Activated CD4-positive, alpha-beta T cell treated with anti-CD3 and anti-CD28 coated beads, Interleukin-2, amount 50 U/mL, for 4 hours (primary cell): ENCODE measurements at regions not wholly inside any gene's neighbourhood (a gene's known extent, or its start where the extent isn't known, plus 50 kb on each side); places are given as distances from the start of the nearest gene placed in this dataset.

Experiments used
- DNase-seq, 2 experiments: peaks; one replicate each; pipeline ENCODE4 v3.0.0-alpha.2; 2020

- no peak for DNase-seq
Observed at GRCh38 chrX:9196961-9197640, 163.2 kb upstream of the FAM9B start.

DNA sequence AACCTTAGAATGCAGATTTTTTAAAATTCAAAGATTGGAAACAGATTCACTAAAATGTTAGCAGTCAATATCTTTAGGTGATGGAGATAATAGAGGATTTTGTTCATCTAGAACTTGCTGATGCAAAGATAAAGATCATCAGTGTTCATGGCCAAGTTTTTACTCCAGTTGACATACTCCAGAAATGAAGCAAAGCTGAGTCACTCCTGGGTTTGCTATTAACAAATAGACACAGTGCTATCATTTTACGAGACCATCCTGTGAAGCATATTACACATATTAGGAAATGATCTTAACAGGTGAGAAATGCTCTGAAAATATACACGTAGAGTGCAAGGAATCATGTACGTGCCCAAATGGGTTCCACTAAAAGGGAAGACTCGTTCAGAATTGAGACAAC is 170.6 kb upstream of the FAM9B start:
- DNase-seq = no peak

- no peak for DNase-seq
Observed at GRCh38 chrX:9205599-9206223, 171.8 kb upstream of the FAM9B start.

DNA sequence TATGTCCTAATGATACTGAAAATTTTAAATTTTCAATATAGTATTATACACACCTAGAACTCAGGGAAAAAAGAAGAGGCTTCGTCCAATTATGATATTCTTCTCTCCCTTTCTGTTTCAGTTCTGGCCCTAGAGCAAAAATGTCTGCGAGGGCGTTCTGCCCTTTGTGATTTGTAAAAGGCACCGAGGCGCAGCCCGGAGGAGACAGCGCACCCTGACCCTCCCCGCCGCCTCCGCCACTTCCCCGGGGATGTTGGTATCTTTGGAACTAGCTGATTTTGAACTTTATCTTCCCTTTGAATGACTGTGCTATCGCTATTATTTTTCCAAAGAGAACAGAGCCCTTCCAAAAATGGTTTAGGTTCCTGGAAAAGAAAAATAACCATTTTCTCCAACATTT is 173.2 kb upstream of the FAM9B start:
- DNase-seq = no peak

DNA sequence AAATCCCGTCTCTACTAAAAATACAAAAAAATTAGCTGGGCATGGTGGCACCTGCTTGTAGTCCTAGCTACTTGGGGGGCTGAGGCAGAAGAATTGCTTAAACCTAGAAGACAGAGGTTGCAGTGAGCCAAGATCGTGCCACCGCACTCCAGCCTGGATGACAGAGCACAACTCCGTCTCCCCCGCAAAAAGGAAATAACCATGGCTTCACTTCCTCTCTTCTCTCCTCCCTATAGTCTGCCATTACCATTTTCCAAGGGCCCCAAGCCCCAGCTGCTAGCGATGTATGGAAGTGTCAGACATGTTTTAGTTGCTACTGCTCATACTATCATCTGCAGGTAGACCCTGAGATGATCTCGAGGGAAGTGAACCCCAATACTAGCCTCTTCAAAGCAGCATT is 177.3 kb upstream of the FAM9B start:
- DNase-seq = no peak

- DNase-seq = no peak
Observed at GRCh38 chrX:9221781-9222180, 187.9 kb upstream of the FAM9B start.

DNA sequence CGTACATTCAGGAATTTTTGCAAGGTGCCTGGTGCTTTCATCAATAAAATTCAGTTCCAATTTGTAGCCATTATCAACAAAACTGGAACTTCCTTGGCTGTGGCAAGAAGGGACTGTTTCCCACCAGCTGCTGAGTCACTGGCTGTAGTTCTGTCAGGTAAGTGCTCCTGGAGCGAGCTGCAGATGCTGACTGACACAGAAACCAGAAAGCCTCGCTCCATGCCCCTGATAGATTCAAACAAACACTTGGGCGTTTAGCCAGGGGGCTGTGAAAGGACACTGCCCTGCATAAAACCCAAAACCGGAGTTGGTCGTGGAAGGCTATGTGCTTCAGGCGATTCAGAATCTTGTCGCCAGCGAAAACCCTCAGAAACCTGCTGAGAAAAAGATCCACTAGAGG is 188.4 kb upstream of the FAM9B start:
- DNase-seq = no peak

DNA sequence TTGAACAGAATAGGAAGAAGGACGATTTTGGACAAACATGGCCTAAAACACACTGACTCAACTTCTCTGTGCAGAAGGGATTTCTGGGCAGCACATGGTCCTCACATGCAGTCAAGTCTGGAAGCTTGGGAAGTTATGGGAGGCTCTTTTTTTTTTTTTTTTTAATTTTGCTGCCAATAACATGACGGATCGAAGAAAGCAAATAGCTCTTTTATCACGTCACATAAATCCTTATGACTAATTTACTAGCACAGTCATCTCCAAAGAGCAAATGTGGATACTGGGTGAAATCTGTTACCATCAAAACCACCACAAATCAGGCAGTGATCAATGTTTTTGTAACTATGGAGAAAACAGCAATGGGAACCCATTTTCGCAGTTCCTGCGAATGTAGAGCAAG is 193.3 kb upstream of the FAM9B start:
- DNase-seq = no peak

DNA sequence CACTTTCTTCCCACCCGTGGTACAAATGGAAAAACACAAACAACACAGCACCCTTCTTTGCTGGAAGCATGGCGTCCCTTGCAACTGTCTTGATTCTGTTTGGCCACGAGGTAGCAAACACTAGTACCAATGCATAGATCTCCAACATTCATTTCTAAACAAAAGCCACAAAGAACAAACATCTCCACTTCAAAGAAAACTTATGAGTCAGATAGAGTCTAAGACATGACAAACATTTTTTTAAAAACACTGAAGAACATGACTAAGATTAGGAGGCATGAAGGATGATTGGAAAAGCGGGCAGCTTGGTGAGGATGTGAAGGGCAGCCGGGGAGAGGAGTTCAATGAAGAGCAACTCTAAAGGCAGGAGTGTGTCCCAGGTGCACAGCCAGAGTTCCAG is 197.6 kb upstream of the FAM9B start:
- no peak for DNase-seq

DNA sequence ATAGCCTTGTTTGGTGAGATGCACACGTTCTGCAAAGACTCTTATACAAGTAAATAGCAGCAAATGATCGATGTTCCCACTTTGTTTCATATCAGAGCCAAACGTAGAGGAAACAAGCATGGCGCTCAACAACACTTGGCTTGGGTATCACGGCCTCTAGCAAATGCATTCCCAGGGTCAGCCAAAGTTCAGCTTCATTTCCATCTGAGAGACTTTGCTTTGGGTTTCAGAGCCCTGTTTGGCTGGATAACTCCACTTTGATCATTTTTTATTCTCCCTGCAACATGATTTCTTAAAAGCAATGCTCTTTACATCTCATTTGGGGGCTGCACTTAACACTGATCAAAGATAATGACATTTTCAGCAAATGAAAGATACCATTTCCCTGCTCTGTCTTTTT is 199.2 kb upstream of the FAM9B start:
- no peak for DNase-seq

- DNase-seq = no peak
Observed at GRCh38 chrX:9234315-9234714, 200.4 kb upstream of the FAM9B start.

GRCh38 chrX:9235722-9236121 is 201.8 kb upstream of the FAM9B start:
- DNase-seq = no peak

DNA sequence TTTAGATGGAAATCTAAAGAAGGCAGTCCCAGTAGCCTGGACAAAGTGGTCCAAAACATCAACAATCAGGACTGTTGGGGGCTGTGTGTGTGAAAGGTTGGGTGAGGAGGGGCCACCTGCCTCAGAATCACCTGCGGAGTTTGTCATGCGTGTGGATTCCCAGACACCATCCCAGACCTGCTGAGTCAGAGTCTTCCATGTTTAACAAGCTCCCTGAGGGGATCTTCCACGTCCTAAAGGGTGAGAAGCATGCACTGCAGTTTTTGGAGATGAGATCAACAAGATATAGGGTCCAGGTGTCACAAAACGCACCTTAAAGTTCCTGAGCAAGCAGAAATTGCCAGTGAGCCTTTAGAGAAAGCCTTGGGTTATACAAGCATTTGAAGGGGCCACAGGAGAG is 207.0 kb upstream of the FAM9B start:
- DNase-seq = no peak

- DNase-seq = no peak
Observed at GRCh38 chrX:9241427-9241826, 207.5 kb upstream of the FAM9B start.

GRCh38 chrX:9249051-9249846 is 215.3 kb upstream of the FAM9B start:
- no peak for DNase-seq

DNA sequence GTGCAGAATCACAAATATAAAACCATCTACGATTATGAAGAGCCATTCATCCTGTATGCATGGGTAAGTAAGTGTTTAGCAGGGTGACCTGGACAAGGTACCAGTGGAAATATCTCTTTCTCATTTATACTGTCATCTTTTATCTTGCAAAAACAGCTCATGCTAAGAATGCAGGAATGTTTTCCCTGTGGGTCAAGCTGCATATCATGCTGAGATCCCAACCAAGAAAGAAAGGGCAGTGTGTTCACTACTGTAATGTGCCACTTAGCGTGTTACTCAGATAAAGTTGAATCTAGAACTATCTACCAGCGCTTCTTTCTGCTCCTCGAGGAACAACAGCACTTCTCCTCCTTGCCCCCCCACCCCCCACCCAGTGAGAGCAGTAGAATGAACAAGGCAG is 212.7 kb upstream of the TBL1X start:
- DNase-seq = no peak

DNA sequence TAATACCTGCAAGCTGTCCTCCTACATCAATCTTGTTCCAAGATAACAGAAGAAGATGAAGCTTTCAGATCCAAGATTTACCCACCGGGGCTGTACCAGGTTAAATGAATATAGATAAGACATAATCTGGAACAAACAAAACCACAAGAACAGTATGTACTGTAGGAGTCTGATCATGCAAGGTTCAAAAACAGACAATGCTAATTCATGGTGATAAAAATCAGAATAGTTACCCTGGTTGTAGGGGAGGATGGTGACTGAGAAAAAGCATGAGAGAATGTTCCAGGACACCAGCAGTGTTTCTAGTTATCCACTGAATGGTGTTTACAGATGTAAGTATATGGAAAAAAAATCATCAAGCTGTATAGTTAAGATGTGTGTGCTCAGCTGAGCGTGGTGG is 211.6 kb upstream of the TBL1X start:
- no peak for DNase-seq

DNA sequence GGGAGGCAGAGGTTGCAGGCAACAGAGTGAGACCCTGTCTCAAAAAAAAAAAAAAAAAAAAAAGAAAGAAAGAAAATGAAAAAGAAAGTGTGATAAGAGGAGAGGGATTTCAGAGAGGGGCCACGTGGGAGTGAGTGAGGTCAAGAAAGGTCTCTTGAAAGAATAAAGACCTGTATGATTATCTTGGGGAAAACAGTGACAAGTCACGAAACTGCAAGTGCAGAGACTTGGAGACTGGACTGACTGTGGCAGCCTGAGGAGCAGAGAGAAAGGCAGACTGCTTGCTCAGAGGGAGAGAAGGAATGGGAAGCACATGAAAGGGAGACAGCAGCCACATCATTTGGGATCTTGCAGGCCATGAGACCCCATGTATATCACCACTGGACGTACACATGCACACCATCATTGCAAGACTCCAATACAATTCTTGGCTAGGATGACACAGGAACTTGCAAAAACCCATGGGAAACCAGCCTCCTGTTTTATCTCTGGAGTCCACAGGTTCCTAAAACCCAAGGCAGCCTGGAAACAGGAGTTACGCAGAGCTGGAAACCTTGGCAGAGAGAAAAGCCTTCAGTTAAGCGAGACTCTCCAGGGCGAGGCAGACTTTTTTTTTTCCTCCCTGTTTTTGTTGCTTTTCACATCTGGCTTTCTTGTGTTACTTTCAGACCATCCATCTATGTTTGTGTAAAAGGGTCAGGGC is 207.0 kb upstream of the TBL1X start:
- DNase-seq = no peak

DNA sequence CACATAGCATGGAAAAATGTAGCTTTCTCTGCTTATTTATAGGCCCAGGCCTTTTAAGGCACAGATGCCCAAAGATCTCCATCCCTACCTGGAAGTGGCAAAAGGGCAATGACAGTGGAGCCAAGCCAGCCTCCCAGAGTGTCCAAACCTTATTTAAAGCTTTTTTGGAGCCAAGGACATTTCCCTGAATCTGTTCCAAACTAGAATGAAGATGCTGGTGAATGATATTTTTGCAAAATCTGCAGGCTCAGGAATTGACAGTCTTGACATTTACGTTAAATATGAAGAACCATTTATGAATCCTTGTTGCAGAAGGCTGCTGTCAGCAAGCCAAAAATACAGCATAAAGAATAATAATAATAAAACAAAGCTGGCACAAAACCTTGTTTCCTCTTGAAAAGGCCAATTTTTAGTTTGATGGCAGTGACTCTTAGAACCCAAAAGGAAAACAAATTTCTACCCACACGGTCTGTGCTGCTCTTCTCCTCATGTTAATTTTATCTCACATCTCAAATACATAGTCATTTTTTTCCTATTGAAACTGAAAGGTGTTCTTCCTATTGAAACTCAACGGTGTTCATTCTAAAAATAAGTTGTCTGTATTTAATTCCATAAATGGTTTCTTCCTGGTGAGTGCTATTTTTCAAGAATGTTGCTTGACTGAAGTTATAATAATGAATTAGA is 206.3 kb upstream of the TBL1X start:
- DNase-seq = no peak

DNA sequence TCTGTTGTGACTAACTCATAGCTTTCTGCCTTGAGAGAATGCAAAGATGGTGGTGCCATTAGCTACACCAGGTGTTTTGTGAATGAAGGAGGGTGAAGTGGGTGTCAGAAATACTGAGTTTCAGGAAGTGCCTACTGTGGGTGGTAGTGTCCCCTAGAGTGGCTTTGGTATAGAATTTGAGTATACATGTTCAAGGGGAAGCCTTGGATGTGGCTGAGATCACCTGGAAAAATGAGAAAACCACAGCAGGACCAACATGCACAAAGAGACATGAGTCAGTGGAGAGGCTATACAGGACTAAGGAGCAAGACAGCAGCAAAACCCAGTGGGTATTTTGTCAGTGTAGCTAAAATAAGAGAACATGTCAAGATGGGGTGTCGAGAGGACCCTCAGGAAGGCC is 204.3 kb upstream of the TBL1X start:
- DNase-seq = no peak

DNA sequence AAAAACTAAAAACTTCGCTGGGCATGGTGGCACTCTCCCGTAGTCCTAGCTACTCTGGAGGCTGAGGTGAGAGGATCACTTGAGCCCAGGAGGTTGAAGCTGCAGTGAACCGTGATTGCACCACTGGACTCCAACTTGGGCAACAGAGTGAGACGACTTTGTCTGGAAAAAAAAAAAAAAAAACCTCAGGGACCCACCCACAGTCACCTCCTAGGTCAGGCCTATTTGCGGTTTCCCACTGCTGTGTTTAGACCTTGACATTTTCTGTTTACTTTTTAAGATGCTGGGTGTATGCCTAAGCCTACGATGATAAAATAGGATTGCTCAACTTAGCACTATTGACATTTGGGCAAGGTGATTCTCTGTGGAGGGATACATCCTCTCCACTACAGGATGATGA is 197.4 kb upstream of the TBL1X start:
- DNase-seq = no peak

DNA sequence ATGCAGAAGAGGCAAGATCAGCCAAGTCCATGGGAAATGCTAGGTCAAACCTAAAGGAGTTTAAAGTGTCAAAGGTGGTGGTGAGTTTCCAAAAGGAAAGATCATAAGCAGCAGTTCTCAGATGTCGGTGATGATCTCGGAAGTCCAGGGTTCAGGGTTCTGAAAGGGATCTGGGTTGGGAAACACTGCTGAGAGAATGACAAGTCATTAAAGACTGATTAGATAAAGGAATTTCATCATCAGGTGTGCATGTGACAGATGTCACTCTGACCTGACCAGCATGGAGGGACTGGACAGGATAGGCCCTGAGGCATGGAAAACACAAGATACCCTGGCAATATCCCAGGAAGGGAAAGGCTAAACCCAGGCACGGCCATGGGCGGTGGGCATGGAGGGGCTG is 195.7 kb upstream of the TBL1X start:
- DNase-seq = no peak
